Activated T-helper 1 cell treated with anti-CD3 and anti-CD28 coated beads, Interleukin-12 subunit alpha, Interleukin-12 subunit beta, Interleukin-2, Interleukin-4 antibody, amounts not matched to agents 30 ng/mL and 10 ng/mL and 1 ng/mL, durations not matched to agents 14 hours and 24 hours and 36 hours (primary cell): ENCODE measurements at regions not wholly inside any gene's neighbourhood (a gene's known extent, or its start where the extent isn't known, plus 50 kb on each side); places are given as distances from the start of the nearest gene placed in this dataset.

Experiments
- DNase-seq: peaks from one replicate; pipeline ENCODE4 v3.0.0; 2021; ENCODE audit warnings: low spot score
- H3K27ac Mint-ChIP-seq: one replicate; pipeline ENCODE4 v1.8.0; 2021; ENCODE audit warnings: mild to moderate bottlenecking, mixed read lengths
- H3K27me3 Mint-ChIP-seq: one replicate; pipeline ENCODE4 v1.8.0; 2022; ENCODE audit warnings: mild to moderate bottlenecking, moderate library complexity, mixed read lengths; ENCODE audit not compliant: insufficient read depth
- H3K36me3 Mint-ChIP-seq: one replicate; pipeline ENCODE4 v1.8.0; 2021; ENCODE audit warnings: low read depth, mixed read lengths
- H3K4me1 Mint-ChIP-seq: one replicate; pipeline ENCODE4 v1.8.0; 2021; ENCODE audit warnings: low read depth, mixed read lengths
- H3K4me3 Mint-ChIP-seq: one replicate; pipeline ENCODE4 v1.8.0; 2021; ENCODE audit warnings: mild to moderate bottlenecking, moderate library complexity, mixed read lengths
- H3K9me3 Mint-ChIP-seq: one replicate; pipeline ENCODE4 v1.8.0; 2021; ENCODE audit warnings: mixed read lengths
- intact Hi-C: fragments of 100-400 bp; cut with micrococcal nuclease; formaldehyde crosslinking; loops from one replicate; pipeline ENCODE4 v1.15.1; 2024

DNA sequence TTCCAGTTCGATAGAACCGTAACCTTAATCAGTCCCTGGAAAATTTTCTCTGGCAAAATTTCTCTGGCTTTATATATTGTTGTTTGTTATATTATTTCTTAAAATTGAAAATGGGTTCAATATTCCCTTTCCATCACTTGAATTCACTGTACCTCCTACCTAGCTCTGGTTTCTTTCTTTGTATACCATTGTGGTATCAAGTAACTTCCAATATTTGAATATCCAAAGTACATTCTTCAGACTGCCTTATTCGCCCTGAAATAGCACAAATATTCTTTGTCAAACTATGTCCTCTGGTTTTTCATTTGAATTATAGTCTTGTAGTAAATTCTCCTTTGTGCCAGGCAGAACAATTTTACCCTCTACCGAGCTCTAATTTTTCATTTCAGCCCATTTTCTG, 541.6 kb downstream of the REEP3 start:
- Mint-ChIP-seq H3K4me3 (no peak overlapping the region), H3K4me1 (no peaks in the 10 kb centered on the region), H3K36me3 (no peaks in the 10 kb centered on the region), H3K27me3 (no peaks in the 10 kb centered on the region), H3K27ac (no peak overlapping the region), H3K9me3 (no peaks in the 10 kb centered on the region)
- DNase-seq, result no peak
- intact Hi-C loops, result no loop called here

GRCh38 chr10:64067009-64067606, 545.9 kb downstream of the REEP3 start:
- Mint-ChIP-seq H3K36me3 (no peaks in the 10 kb centered on the region), H3K4me3 (no peak overlapping the region), H3K9me3 (no peaks in the 10 kb centered on the region), H3K27ac (no peak overlapping the region), H3K4me1 (no peaks in the 10 kb centered on the region), H3K27me3 (peaks cover 2% of the 10 kb centered on the region)
- intact Hi-C loops, result no loop called here
- DNase-seq, result no peak

- Mint-ChIP-seq H3K4me3 (no peak overlapping the region), H3K27ac (no peak overlapping the region), H3K27me3 (peaks cover 2% of the 10 kb centered on the region), H3K9me3 (no peaks in the 10 kb centered on the region), H3K4me1 (no peaks in the 10 kb centered on the region), H3K36me3 (no peaks in the 10 kb centered on the region)
- intact Hi-C loops, result no loop called here
- no peak for DNase-seq
Observed at GRCh38 chr10:64067859-64068258, 546.7 kb downstream of the REEP3 start.

DNA sequence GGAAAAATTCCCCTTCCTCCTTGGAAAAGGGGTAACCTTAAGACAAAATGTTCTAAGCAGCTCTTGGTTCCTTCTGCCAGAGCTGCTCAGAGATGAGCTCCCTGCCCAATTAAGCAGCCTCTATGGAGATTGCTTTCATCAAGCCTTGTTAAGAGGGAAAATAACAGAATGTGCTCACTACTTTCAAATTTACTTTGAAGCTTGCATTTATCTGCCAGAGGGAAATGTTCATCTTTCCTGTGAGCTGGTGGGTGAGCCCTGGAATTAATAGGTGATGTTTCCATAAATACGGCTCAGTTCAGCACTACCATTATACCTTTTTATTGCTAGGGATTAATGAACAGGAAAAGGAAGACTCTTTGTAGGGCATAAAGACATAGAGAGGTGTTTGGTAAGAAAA, 549.0 kb downstream of the REEP3 start:
- Mint-ChIP-seq H3K4me1 (no peaks in the 10 kb centered on the region), H3K27ac (no peak overlapping the region), H3K27me3 (peaks cover 2% of the 10 kb centered on the region), H3K9me3 (no peaks in the 10 kb centered on the region), H3K4me3 (no peak overlapping the region), H3K36me3 (no peaks in the 10 kb centered on the region)
- intact Hi-C loops, result no loop called here
- DNase-seq, result no peak

DNA sequence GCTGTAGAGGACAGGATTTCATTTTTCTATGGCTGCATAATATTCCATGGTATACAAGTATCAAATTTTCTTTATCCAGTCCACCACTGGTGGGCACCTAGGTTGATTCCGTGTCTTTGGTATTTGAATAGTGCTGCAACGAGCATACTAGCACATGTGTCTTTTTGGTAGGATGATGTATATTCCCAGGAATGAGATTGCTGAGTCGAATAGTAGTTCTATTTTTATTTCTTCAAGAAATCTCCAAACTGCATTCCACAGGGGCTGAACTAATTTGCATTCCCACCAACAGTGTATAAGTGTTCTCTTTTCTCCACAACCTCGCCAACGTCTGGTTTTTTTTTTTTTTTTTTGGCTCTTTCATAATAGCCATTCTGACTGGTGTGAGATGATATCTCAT, 550.0 kb downstream of the REEP3 start:
- no peaks in the 10 kb centered on the region for H3K36me3 Mint-ChIP-seq
- no peak for DNase-seq
- H3K4me1 Mint-ChIP-seq, result no peaks in the 10 kb centered on the region
- peaks cover 2% of the 10 kb centered on the region for H3K27me3 Mint-ChIP-seq
- H3K27ac Mint-ChIP-seq, result no peak overlapping the region
- intact Hi-C loops, result no loop called here
- H3K4me3 Mint-ChIP-seq, result no peak overlapping the region
- H3K9me3 Mint-ChIP-seq, result no peaks in the 10 kb centered on the region

- Mint-ChIP-seq H3K4me1 (no peaks in the 10 kb centered on the region), H3K27me3 (peaks cover 2% of the 10 kb centered on the region), H3K9me3 (no peaks in the 10 kb centered on the region), H3K36me3 (no peaks in the 10 kb centered on the region), H3K27ac (no peak overlapping the region), H3K4me3 (no peak overlapping the region)
- intact Hi-C loops, result no loop called here
- no peak for DNase-seq
Observed at GRCh38 chr10:64075604-64076003, 554.4 kb downstream of the REEP3 start.

DNA sequence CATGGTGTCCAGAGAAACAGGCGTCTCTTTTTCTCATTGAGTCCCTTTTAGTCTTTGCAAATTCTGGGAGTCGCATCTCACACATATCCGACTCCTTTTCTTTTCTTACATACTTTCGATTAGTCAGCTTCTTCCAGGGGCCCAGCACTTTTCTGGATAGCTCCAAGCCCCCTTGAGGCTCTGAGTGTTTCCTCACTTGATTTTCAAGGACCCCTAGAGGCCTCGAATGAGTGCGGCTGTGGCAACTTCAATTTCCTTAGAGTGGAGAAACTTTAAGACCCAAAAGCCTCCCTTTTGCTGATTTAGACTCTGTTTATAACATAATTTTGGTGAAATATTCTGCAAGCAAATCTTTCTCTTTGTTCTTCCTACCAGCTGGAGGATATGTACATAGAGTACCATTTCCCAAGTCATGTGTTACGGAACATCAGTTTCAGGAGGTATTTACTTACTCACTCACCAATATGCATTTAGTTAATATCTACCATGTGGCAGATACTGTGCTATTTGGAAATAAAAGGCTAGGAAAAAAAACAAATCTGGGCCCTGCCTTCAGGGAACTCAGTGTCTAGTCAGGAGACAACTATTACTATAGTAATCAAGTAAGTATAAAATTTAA, 555.2 kb downstream of the REEP3 start:
- H3K4me1 Mint-ChIP-seq, result no peaks in the 10 kb centered on the region
- no peaks in the 10 kb centered on the region for H3K9me3 Mint-ChIP-seq
- H3K27me3 Mint-ChIP-seq, result peaks cover under 1% of the 10 kb centered on the region
- intact Hi-C loops, result no loop called here
- no peak overlapping the region for H3K27ac Mint-ChIP-seq
- no peaks in the 10 kb centered on the region for H3K36me3 Mint-ChIP-seq
- no peak overlapping the region for H3K4me3 Mint-ChIP-seq
- DNase-seq, result no peak

DNA sequence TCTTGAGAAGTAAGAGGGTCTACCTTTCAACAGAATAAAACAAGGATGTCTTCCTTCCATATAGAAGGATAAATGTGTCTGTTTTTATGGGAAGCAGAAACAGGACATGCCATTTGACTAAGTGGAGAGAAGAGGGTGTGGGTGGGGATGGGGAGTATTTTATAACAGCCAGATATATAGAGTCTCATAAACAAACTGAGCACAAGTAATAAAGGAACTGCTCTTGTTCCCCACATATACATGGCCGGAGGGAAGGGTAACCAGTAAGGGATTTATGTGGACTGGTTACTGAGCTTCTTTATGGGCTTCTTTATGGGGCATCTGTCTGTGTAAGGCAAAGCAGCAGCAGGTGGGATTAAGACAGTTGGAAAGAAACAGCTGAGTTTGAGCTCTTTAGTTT, 558.1 kb downstream of the REEP3 start:
- no peak for DNase-seq
- Mint-ChIP-seq H3K27me3 (no peaks in the 10 kb centered on the region), H3K36me3 (no peaks in the 10 kb centered on the region), H3K4me1 (no peaks in the 10 kb centered on the region), H3K27ac (no peak overlapping the region), H3K9me3 (no peaks in the 10 kb centered on the region), H3K4me3 (no peak overlapping the region)
- intact Hi-C loops, result no loop called here

DNA sequence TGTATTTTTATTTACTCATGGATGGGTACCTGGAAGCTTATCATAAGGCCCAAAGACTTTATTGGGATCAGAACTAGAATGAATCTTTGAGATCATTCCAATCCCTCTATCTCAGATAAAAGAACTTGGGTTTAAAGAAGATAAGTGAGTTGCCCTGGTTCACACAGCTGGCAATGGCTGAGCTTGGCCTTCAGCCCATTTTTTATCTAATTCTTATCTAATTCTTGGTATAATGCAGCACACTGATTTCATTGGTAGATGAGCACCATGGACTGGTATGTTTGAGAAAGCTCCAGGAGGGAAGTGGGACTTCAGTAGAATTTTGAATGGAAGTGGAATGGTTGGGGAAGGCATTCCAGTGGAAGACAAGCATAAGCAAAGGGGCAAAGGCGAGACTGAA, 558.9 kb downstream of the REEP3 start:
- Mint-ChIP-seq H3K4me3 (no peak overlapping the region), H3K9me3 (no peaks in the 10 kb centered on the region), H3K36me3 (no peaks in the 10 kb centered on the region), H3K4me1 (no peaks in the 10 kb centered on the region), H3K27ac (no peak overlapping the region), H3K27me3 (no peaks in the 10 kb centered on the region)
- intact Hi-C loops, result no loop called here
- no peak for DNase-seq

DNA sequence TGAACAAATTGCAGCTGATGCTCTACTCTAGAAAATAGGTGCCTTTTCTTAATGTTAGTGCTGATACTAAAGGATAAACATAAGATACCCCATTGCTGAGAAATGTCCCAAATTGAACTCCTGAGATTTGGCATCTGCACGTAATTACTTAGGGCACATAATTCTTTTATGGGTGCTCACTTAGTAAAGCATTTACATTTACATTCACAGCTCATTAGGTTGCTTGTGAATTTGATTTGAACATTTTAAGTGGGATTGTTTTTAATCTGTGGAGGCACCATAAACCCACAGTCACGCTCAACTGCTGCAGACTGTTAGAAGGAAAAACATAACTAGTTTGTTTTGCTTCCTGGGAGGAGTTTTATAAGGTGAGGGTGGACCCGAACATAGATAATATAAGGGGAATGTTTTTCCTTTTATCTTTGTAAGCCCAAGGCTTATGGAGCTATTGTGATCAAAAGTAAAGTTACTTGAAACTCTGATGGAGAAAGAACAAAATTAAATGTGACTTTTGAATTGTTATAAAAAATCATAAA, 560.8 kb downstream of the REEP3 start:
- Mint-ChIP-seq H3K4me3 (no peak overlapping the region), H3K36me3 (no peaks in the 10 kb centered on the region), H3K4me1 (no peaks in the 10 kb centered on the region), H3K9me3 (no peaks in the 10 kb centered on the region), H3K27me3 (no peaks in the 10 kb centered on the region), H3K27ac (no peak overlapping the region)
- no peak for DNase-seq
- intact Hi-C loops, result no loop called here

GRCh38 chr10:64086083-64086767, 565.0 kb downstream of the REEP3 start:
- Mint-ChIP-seq H3K36me3 (no peaks in the 10 kb centered on the region), H3K4me1 (no peaks in the 10 kb centered on the region), H3K9me3 (no peaks in the 10 kb centered on the region), H3K27me3 (no peaks in the 10 kb centered on the region), H3K4me3 (no peak overlapping the region), H3K27ac (no peak overlapping the region)
- intact Hi-C loops, result no loop called here
- DNase-seq, result no peak

- Mint-ChIP-seq H3K9me3 (no peaks in the 10 kb centered on the region), H3K4me1 (no peaks in the 10 kb centered on the region), H3K27ac (no peak overlapping the region), H3K4me3 (no peak overlapping the region), H3K27me3 (no peaks in the 10 kb centered on the region), H3K36me3 (no peaks in the 10 kb centered on the region)
- DNase-seq, result no peak
- intact Hi-C loops, result no loop called here
Observed at GRCh38 chr10:64089648-64090047, 568.4 kb downstream of the REEP3 start.

GRCh38 chr10:64090865-64091264, 569.7 kb downstream of the REEP3 start:
- H3K36me3 Mint-ChIP-seq, result no peaks in the 10 kb centered on the region
- H3K4me3 Mint-ChIP-seq, result no peak overlapping the region
- H3K4me1 Mint-ChIP-seq, result no peaks in the 10 kb centered on the region
- no peaks in the 10 kb centered on the region for H3K27me3 Mint-ChIP-seq
- no peak overlapping the region for H3K27ac Mint-ChIP-seq
- H3K9me3 Mint-ChIP-seq, result no peaks in the 10 kb centered on the region
- intact Hi-C loops, result no loop called here
- no peak for DNase-seq
